ENCODE measurements at regions not wholly inside any gene's neighbourhood (a gene's known extent, or its start where the extent isn't known, plus 50 kb on each side); places are given as distances from the start of the nearest gene placed in this dataset.

DNA sequence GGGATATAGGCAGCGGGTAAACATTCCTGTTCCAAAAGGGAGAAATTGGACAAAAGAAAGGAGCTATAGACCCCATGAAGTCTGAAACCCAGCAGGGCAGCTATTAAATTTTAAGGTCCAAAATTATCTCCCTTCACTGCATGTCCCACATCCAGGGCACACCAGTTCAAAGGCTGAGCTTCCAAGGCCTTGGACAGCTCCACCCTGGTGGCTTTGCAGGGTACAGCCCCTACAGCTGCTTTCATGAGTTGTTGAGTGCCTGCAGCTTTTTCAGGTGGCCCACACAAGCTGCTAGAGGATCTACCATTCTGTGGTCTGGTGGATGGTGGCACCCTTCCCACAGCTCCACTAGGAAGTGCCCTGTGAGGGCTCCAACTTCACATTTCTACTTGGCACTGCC lies 662.5 kb upstream of the PKN2 start:
- SMC1A ChIA-PET (ENCODE audit: uncharacterized antibody, unreplicated experiment): no interaction called here
- no peak for FAIRE-seq
- POLR2A ChIA-PET: no interaction called here
- CTCF ChIA-PET: interaction anchor here (0.7 kb wide), 1 partner anchor 11 kb away, joined by 3 read pairs; no protein-coding TSS in a partner anchor
- no peak overlapping the region for H3K27ac ChIP-seq (ENCODE audit: control insufficient read depth, insufficient read depth)
- H3K9me3 ChIP-seq (replicated peaks; ENCODE audit: control insufficient read depth, insufficient read depth, low read length): no peaks in the 10 kb centered on the region
- H3K27me3 ChIP-seq (replicated peaks in 1 of 2; ENCODE audit: control insufficient read depth in 2 of 2, insufficient read depth in 2 of 2, low read length in 1 of 2): no peaks in the 10 kb centered on the region; a peak in 1 of 4 replicates
- intact Hi-C loops (cut with micrococcal nuclease; ENCODE audit: unreplicated experiment) (no loop called here), in situ Hi-C loops (cut with MboI) (no loop called here)
- TF ChIP-seq MYC (IDR thresholded peaks at IDR 0.05; ENCODE audit: insufficient read depth, insufficient read length, insufficient replicate concordance, low read length, severe bottlenecking): no peak
- TF ChIP-seq, protein P1, sequence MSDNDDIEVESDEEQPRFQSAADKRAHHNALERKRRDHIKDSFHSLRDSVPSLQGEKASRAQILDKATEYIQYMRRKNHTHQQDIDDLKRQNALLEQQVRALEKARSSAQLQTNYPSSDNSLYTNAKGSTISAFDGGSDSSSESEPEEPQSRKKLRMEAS (IDR thresholded peaks at IDR 0.05; ENCODE audit: low read depth, low read length): no peak
- TF ChIP-seq POLR2AphosphoS2 (IDR thresholded peaks at IDR 0.05; ENCODE audit: low read depth, low read length): no peak
- TF ChIP-seq CHD1 (IDR thresholded peaks at IDR 0.05; ENCODE audit: low read depth, low read length): no peak
- TF ChIP-seq, protein P2, sequence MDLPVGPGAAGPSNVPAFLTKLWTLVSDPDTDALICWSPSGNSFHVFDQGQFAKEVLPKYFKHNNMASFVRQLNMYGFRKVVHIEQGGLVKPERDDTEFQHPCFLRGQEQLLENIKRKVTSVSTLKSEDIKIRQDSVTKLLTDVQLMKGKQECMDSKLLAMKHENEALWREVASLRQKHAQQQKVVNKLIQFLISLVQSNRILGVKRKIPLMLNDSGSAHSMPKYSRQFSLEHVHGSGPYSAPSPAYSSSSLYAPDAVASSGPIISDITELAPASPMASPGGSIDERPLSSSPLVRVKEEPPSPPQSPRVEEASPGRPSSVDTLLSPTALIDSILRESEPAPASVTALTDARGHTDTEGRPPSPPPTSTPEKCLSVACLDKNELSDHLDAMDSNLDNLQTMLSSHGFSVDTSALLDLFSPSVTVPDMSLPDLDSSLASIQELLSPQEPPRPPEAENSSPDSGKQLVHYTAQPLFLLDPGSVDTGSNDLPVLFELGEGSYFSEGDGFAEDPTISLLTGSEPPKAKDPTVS (IDR thresholded peaks at IDR 0.05; ENCODE audit: low read depth, low read length): no peak
- TF ChIP-seq NRF1 (conservative IDR thresholded peaks at IDR 0.05; ENCODE audit: low read depth, low read length): no peak
- TF ChIP-seq HDGF (IDR thresholded peaks at IDR 0.05): no peak
- TF ChIP-seq BMI1 (IDR thresholded peaks at IDR 0.05; ENCODE audit: borderline replicate concordance): no peak
- no peak for TF ChIP-seq SMAD1 (IDR thresholded peaks at IDR 0.05; ENCODE audit: low read depth, partially characterized antibody)
- TF ChIP-seq YY1 (IDR thresholded peaks at IDR 0.05; ENCODE audit: low read depth, low read length): no peak
- TF ChIP-seq, protein P3, sequence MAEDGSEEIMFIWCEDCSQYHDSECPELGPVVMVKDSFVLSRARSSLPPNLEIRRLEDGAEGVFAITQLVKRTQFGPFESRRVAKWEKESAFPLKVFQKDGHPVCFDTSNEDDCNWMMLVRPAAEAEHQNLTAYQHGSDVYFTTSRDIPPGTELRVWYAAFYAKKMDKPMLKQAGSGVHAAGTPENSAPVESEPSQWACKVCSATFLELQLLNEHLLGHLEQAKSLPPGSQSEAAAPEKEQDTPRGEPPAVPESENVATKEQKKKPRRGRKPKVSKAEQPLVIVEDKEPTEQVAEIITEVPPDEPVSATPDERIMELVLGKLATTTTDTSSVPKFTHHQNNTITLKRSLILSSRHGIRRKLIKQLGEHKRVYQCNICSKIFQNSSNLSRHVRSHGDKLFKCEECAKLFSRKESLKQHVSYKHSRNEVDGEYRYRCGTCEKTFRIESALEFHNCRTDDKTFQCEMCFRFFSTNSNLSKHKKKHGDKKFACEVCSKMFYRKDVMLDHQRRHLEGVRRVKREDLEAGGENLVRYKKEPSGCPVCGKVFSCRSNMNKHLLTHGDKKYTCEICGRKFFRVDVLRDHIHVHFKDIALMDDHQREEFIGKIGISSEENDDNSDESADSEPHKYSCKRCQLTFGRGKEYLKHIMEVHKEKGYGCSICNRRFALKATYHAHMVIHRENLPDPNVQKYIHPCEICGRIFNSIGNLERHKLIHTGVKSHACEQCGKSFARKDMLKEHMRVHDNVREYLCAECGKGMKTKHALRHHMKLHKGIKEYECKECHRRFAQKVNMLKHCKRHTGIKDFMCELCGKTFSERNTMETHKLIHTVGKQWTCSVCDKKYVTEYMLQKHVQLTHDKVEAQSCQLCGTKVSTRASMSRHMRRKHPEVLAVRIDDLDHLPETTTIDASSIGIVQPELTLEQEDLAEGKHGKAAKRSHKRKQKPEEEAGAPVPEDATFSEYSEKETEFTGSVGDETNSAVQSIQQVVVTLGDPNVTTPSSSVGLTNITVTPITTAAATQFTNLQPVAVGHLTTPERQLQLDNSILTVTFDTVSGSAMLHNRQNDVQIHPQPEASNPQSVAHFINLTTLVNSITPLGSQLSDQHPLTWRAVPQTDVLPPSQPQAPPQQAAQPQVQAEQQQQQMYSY (CRISPR knock-in tag; IDR thresholded peaks at IDR 0.05): no peak
- no peaks in the 10 kb centered on the region for H4K20me1 ChIP-seq (ENCODE audit: control insufficient read depth, insufficient read depth)
- no peak overlapping the region for H3K4me3 ChIP-seq
- RAD21 ChIA-PET (ENCODE audit: unreplicated experiment): no interaction called here
- no peaks in the 10 kb centered on the region for H3K36me3 ChIP-seq (ENCODE audit: control insufficient read depth in 2 of 2, insufficient read depth in 2 of 2, low read length in 1 of 2)
- H2AFZ ChIP-seq (ENCODE audit: control insufficient read depth, low read depth, low read length): no peak overlapping the region
- no peaks in the 10 kb centered on the region for H3K79me2 ChIP-seq (ENCODE audit: control insufficient read depth, insufficient read depth, low read length)
- 0% methylated on average over 1 of the region's 1 CpG for WGBS (ENCODE audit: insufficient coverage, insufficient replicate concordance, low lambda C conversion rate, missing lambda C conversion rate)
- no peak overlapping the region for H3K9ac ChIP-seq (ENCODE audit: control insufficient read depth, insufficient read depth, low read length)
- H3K4me2 ChIP-seq (ENCODE audit: control insufficient read depth, insufficient read depth): no peak overlapping the region
- no TSS peak for BruUV-seq (replicated peaks)
- ATAC-seq: no peak
- H3K4me1 ChIP-seq (ENCODE audit: control insufficient read depth, insufficient read depth, low read length): no peaks in the 10 kb centered on the region
- no peak for DNase-seq (ENCODE audit: low read depth, low spot score)

Measured in GM12878 (cell line).